Loucy (cell line): ENCODE measurements at regions not wholly inside any gene's neighbourhood (a gene's known extent, or its start where the extent isn't known, plus 50 kb on each side); places are given as distances from the start of the nearest gene placed in this dataset.

Experiments used
- H2AFZ ChIP-seq: fragments of 200-600 bp; sonication (generic); 2 replicates; pipeline ENCODE4 v1.6.0; 2016; ENCODE audit warnings: antibody characterized with exemption, mild to moderate bottlenecking, low read length, moderate library complexity
- H3F3A ChIP-seq: fragments of 200-600 bp; 2 replicates; pipeline ENCODE4 v1.6.0; 2016; ENCODE audit warnings: antibody characterized with exemption, low read depth, mild to moderate bottlenecking
- H3K27me3 ChIP-seq: fragments of 200-600 bp; sonication (generic); 2 replicates; pipeline ENCODE4 v1.6.1; 2014; ENCODE audit warnings: low read length, mild to moderate bottlenecking; ENCODE audit not compliant: insufficient read depth, poor library complexity, severe bottlenecking
- H3K36me3 ChIP-seq: fragments of 200-600 bp; sonication (generic); 2 replicates; pipeline ENCODE4 v1.6.1; 2016; ENCODE audit warnings: low read length; ENCODE audit not compliant: insufficient read depth
- H3K4me1 ChIP-seq: fragments of 200-600 bp; sonication (generic); 2 replicates; pipeline ENCODE4 v1.5.1; 2014; ENCODE audit warnings: low read length, mild to moderate bottlenecking; ENCODE audit not compliant: insufficient read depth, poor library complexity, severe bottlenecking
- H3K4me2 ChIP-seq: fragments of 200-600 bp; sonication (generic); 2 replicates; pipeline ENCODE4 v1.6.0; 2014; ENCODE audit warnings: antibody characterized with exemption, low read length, low read depth, mild to moderate bottlenecking; ENCODE audit not compliant: poor library complexity, severe bottlenecking
- H3K4me3 ChIP-seq: fragments of 200-600 bp; sonication (generic); 2 replicates; pipeline ENCODE4 v1.5.1; 2014; ENCODE audit warnings: low read length, mild to moderate bottlenecking, mixed read lengths; ENCODE audit not compliant: poor library complexity, severe bottlenecking
- H3K79me2 ChIP-seq: fragments of 200-600 bp; sonication (generic); 2 replicates; pipeline ENCODE4 v1.6.1; 2014; ENCODE audit warnings: low read length; ENCODE audit not compliant: insufficient read depth
- H3K9ac ChIP-seq: fragments of 200-600 bp; sonication (generic); 2 replicates; pipeline ENCODE4 v1.6.0; 2014; ENCODE audit warnings: mild to moderate bottlenecking, low read depth, low read length, moderate library complexity; ENCODE audit not compliant: poor library complexity, severe bottlenecking
- H3K9me2 ChIP-seq: fragments of 200-600 bp; sonication (generic); replicated peaks from 2 replicates; pipeline ENCODE4 v1.6.1; 2016; ENCODE audit warnings: low read depth, low read length, mixed read lengths
- H3K9me3 ChIP-seq: fragments of 200-600 bp; sonication (generic); 2 replicates; pipeline ENCODE4 v1.6.1; 2014; ENCODE audit warnings: mild to moderate bottlenecking, antibody characterized with exemption, low read length, low read depth; ENCODE audit not compliant: insufficient read depth
- H4K20me1 ChIP-seq: fragments of 200-600 bp; sonication (generic); 2 replicates; pipeline ENCODE4 v1.6.0; 2014; ENCODE audit warnings: antibody characterized with exemption, low read length, mild to moderate bottlenecking; ENCODE audit not compliant: insufficient read depth, poor library complexity, severe bottlenecking
- EZH2phosphoT487 ChIP-seq: fragments of 200-600 bp; IDR thresholded peaks from 2 replicates; pipeline ENCODE4 v1.6.1; 2018; ENCODE audit warnings: antibody characterized with exemption, mild to moderate bottlenecking, moderate library complexity, borderline replicate concordance
- TF ChIP-seq, protein P1 (sequence below): fragments of 200-600 bp; sonication (generic); conservative IDR thresholded peaks from 2 replicates; pipeline ENCODE4 v1.5.1; 2014; ENCODE audit warnings: mild to moderate bottlenecking, antibody characterized with exemption, low read length

GRCh38 chr12:67451206-67451605, 182.0 kb downstream of the CAND1 start:
- Histone ChIP-seq H3K4me1 (no peaks in the 10 kb centered on the region), H3K79me2 (no peaks in the 10 kb centered on the region), H3K27me3 (no peaks in the 10 kb centered on the region), H3K9ac (no peak overlapping the region), H3F3A (no peaks in the 10 kb centered on the region), H3K4me2 (no peak overlapping the region), H2AFZ (no peak overlapping the region), H4K20me1 (no peaks in the 10 kb centered on the region), H3K36me3 (no peaks in the 10 kb centered on the region), H3K9me3 (no peaks in the 10 kb centered on the region), H3K4me3 (no peak overlapping the region), H3K9me2 (no peaks in the 10 kb centered on the region)
- TF ChIP-seq, protein P1, sequence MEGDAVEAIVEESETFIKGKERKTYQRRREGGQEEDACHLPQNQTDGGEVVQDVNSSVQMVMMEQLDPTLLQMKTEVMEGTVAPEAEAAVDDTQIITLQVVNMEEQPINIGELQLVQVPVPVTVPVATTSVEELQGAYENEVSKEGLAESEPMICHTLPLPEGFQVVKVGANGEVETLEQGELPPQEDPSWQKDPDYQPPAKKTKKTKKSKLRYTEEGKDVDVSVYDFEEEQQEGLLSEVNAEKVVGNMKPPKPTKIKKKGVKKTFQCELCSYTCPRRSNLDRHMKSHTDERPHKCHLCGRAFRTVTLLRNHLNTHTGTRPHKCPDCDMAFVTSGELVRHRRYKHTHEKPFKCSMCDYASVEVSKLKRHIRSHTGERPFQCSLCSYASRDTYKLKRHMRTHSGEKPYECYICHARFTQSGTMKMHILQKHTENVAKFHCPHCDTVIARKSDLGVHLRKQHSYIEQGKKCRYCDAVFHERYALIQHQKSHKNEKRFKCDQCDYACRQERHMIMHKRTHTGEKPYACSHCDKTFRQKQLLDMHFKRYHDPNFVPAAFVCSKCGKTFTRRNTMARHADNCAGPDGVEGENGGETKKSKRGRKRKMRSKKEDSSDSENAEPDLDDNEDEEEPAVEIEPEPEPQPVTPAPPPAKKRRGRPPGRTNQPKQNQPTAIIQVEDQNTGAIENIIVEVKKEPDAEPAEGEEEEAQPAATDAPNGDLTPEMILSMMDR, result no peak

- Histone ChIP-seq H2AFZ (no peak overlapping the region), H3K79me2 (no peaks in the 10 kb centered on the region), H4K20me1 (no peaks in the 10 kb centered on the region), H3K9me2 (no peaks in the 10 kb centered on the region), H3F3A (no peaks in the 10 kb centered on the region), H3K9me3 (no peaks in the 10 kb centered on the region), H3K9ac (no peak overlapping the region), H3K36me3 (no peaks in the 10 kb centered on the region), H3K27me3 (no peaks in the 10 kb centered on the region), H3K4me3 (no peak overlapping the region), H3K4me1 (no peaks in the 10 kb centered on the region), H3K4me2 (no peak overlapping the region)
- TF ChIP-seq, protein P1, result no peak
- no peak for TF ChIP-seq EZH2phosphoT487
Observed at GRCh38 chr12:67452119-67452805, 183.1 kb downstream of the CAND1 start.

- Histone ChIP-seq H3K36me3 (no peaks in the 10 kb centered on the region), H3K4me1 (no peaks in the 10 kb centered on the region), H3K79me2 (no peaks in the 10 kb centered on the region), H3K9me2 (no peaks in the 10 kb centered on the region), H3K9ac (no peak overlapping the region), H3K27me3 (no peaks in the 10 kb centered on the region), H3F3A (no peaks in the 10 kb centered on the region), H3K4me2 (no peak overlapping the region), H4K20me1 (no peaks in the 10 kb centered on the region), H3K9me3 (no peaks in the 10 kb centered on the region), H3K4me3 (no peak overlapping the region), H2AFZ (no peak overlapping the region)
- TF ChIP-seq, protein P1, result no peak
- no peak for TF ChIP-seq EZH2phosphoT487
Observed at GRCh38 chr12:67453191-67453590, 184.0 kb downstream of the CAND1 start.
